Mesodermal cell (in vitro differentiated cells): ENCODE measurements at regions not wholly inside any gene's neighbourhood (a gene's known extent, or its start where the extent isn't known, plus 50 kb on each side); places are given as distances from the start of the nearest gene placed in this dataset.
"Not testable (repeated sequence)": the region's sequence is repeated elsewhere in the genome, so short reads cannot be mapped to it uniquely, and the experiment has no call there.

Source experiments
- H3K27ac ChIP-seq: 2 replicates; pipeline ENCODE4 v1.7.0; 2013; ENCODE audit warnings: mild to moderate bottlenecking, low read depth, low read length, moderate library complexity; ENCODE audit not compliant: severe bottlenecking
- H3K36me3 ChIP-seq: 2 replicates; pipeline ENCODE4 v1.7.1; 2013; ENCODE audit warnings: mild to moderate bottlenecking, low read length, moderate library complexity; ENCODE audit not compliant: control insufficient read depth, insufficient read depth
- H3K4me1 ChIP-seq: one replicate; pipeline ENCODE4 v1.7.1; 2013; ENCODE audit warnings: mild to moderate bottlenecking, low read length; ENCODE audit not compliant: insufficient read depth, control insufficient read depth, poor library complexity, severe bottlenecking
- H3K4me3 ChIP-seq: 2 replicates; pipeline ENCODE4 v1.7.0; 2013; ENCODE audit warnings: low read length, control low read depth, mild to moderate bottlenecking; ENCODE audit not compliant: insufficient read depth, poor library complexity, severe bottlenecking; ENCODE audit errors: extremely low read depth
- H3K9me3 ChIP-seq: 2 replicates; pipeline ENCODE4 v1.7.1; 2013; ENCODE audit warnings: mild to moderate bottlenecking, low read length, moderate library complexity; ENCODE audit not compliant: control insufficient read depth
- WGBS, 2 experiments: methylation state at CpG; one replicate each; pipeline ENCODE4 v1.1.5; 2013; ENCODE audit warnings: missing lambda C conversion rate in 2 of 2; ENCODE audit not compliant: insufficient coverage in 2 of 2; 5-methylcytosine and 5-hydroxymethylcytosine counted together

DNA sequence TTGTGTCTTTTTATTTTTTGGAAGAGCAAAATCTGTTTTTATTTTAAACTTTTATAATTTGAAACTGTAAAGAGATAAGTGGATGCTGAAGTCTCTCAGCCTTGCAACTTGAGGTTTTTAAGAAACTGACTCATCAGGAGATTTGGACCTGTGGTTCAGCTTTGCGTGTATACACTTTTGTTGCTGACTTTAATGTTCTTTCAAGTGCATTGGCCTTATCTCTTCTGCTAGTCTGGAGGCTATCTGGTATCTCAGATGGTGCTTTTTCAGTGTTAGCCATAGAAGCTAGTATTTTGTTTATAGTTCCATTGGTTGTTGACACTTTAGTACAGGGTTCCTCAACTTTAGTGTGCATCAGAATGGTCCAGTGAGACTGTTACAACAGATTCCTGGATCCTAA lies 504.0 kb upstream of the SPTLC3 start:
- Histone ChIP-seq H3K27ac (no peak overlapping the region), H3K9me3 (no peaks in the 10 kb centered on the region), H3K4me3 (no peak overlapping the region), H3K4me1 (no peaks in the 10 kb centered on the region), H3K36me3 (no peaks in the 10 kb centered on the region)
- WGBS, 2 experiments = 67 to 100% methylated on average over 1 of the region's 1 CpG

DNA sequence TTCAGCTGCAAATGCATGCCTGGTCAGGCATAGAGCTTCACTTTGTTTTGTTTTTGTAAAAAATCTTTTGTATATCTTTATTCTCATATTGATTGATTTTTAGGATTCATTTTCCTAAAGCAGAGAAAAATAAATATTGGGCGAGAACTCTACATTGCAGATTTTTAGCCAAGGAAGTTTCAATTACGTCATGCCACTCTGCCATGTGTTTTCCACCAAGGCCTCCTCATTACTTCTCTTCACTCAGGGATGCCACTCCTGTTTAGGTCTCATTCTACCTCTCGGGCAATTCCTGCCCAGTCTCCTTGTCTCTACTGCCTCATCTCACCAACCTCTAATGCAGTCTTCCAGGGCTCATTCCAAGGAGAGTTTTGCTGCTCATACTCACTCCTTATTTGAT lies 497.3 kb upstream of the SPTLC3 start:
- H3K4me3 ChIP-seq = no peak overlapping the region
- WGBS, 2 experiments = 86 to 89% methylated on average over 2 of the region's 3 CpGs

DNA sequence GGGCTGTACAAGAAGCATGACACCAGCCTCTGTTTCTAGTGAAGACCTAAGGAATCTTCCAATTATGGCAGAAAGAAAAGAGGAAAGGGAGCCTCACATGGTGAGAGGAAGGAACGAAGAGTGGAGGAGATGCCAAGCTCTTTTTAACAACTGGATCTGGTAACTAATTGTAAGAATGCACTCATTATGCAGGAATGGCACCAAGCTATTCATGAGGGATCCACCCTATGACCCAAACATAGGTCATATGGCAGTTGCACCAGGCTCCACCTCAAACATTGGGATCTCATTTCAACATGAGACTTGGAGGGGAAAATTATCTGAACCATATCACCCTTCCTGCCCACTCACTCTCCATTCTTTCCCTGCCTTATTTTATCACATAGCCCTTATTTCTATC lies 496.0 kb upstream of the SPTLC3 start:
- Histone ChIP-seq H3K4me3 (no peak overlapping the region), H3K36me3 (no peaks in the 10 kb centered on the region), H3K4me1 (no peaks in the 10 kb centered on the region), H3K27ac (no peak overlapping the region), H3K9me3 (no peaks in the 10 kb centered on the region)
- 60% methylated on average over 1 of the region's 1 CpG; no CpG with 5 or more reads in 1 of the 2 experiments for whole genome bisulfite sequencing, 2 experiments

More for the DNA sequence above, 497.3 kb upstream of the SPTLC3 start:
- no peaks in the 10 kb centered on the region for H3K36me3 ChIP-seq
- no peaks in the 10 kb centered on the region for H3K4me1 ChIP-seq
- no peak overlapping the region for H3K27ac ChIP-seq
- H3K9me3 ChIP-seq = no peaks in the 10 kb centered on the region

DNA sequence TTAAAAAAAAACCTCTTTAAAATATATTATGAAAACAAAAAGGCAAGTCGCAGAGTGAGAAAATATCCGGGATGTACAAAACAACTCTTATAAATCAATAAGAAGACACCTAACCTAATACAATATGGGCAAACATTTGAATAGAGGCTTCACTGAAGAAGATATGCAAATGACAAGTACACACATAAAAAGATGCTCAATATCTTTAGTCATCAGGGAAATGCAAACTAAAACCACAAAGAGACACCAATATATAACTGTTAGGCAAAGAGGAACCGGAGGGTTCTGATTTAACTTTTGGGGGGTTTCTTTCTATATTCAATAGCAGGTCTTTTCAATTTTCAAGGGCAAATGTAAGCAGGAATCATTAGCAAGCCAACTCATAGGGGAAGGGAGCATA lies 480.7 kb upstream of the SPTLC3 start:
- Histone ChIP-seq H3K4me3 (no peak overlapping the region), H3K27ac (no peak overlapping the region), H3K36me3 (no peaks in the 10 kb centered on the region), H3K4me1 (no peaks in the 10 kb centered on the region), H3K9me3 (no peaks in the 10 kb centered on the region)
- WGBS, 2 experiments = no CpG with 5 or more reads among the region's 3 CpGs

DNA sequence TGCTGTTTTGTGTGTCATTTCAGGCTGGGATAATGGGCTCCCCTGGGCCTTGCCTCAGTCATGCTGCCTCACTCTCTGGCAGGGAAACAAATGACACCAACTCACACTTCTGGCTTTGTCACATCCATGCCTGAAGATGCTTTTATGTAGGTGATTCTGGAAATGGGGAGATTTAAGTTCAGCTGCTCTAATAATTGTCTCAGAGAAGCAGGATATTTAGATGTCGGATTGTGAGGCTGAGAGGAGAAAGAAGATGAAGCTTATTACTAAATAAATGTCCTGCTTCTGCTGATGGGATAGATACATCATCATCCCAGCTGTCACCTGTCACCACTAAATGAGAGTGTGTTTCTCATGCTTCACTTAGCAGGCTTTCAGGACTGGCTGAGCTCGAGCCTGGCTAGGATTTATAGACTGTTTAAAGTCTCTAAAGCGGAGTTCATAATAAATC lies 480.2 kb upstream of the SPTLC3 start:
- 80 to 100% methylated on average over 1 of the region's 3 CpGs for WGBS, 2 experiments
- H3K36me3 ChIP-seq = no peaks in the 10 kb centered on the region
- H3K4me3 ChIP-seq = no peak overlapping the region
- H3K4me1 ChIP-seq = no peaks in the 10 kb centered on the region
- H3K9me3 ChIP-seq = no peaks in the 10 kb centered on the region
- no peak overlapping the region for H3K27ac ChIP-seq

DNA sequence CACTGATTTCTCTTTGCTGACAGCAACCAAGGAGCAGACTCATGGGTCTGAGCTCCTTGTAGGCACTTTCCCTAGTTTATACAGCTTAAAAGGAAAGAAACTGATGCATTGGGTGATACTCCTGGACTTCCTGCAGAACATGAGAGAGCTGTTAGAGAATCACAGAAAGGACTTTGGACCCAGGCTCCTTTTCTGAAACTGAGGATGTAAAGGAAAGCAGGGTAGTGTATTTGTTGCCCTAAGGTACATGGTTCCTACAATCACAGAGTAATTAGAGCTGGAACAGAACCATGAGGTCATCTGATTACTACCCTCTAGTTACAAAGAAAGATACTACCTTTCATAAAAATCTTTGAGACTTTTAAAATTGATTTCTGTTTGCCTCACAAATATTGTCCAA lies 477.1 kb upstream of the SPTLC3 start:
- Histone ChIP-seq H3K9me3 (no peaks in the 10 kb centered on the region), H3K36me3 (no peaks in the 10 kb centered on the region), H3K4me3 (no peak overlapping the region), H3K27ac (no peak overlapping the region), H3K4me1 (no peaks in the 10 kb centered on the region)

DNA sequence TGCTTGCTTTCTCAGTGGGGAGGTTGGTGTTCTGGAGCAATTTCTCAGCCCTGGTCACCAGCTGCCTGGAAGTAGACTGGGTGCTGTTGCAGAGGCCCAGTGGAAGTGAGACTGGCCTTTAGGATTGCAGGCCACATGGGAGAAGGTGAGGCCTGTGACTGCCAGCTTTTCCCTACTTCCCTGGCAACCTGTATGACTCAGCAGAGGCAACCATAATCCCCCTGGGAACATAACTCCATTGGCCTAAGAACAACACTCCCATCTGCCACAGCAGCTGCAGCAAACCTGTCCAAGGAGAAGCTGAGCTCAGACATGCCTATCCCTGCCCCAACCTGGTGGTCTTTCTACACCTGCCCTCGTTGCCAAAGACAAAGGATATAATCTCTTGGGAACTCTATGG lies 473.5 kb upstream of the SPTLC3 start:
- no peaks in the 10 kb centered on the region for H3K4me1 ChIP-seq
- no peak overlapping the region for H3K4me3 ChIP-seq
- no peaks in the 10 kb centered on the region for H3K9me3 ChIP-seq
- whole genome bisulfite sequencing, 2 experiments = 63 to 88% methylated on average over 1 of the region's 1 CpG
- no peak overlapping the region for H3K27ac ChIP-seq
- no peaks in the 10 kb centered on the region for H3K36me3 ChIP-seq

DNA sequence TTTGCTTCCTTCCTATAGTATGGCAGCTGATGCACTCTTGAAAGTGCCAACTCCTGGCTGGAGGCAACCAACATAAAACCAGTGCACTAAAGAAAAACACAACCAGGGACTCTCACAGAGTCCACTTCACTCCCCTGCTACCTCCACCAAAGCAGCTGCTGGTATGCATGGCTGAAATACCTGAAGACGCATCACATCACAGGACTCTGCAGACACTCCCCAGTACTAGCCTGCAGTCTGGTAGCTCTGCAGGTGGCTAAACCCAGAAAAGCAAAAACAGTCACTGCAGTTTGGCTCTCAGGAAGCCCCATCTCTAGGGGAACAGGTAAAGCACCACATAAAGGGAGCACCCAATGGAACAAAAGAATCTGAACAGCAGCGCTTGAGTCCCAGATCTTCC lies 473.0 kb upstream of the SPTLC3 start:
- H3K36me3 ChIP-seq = no peaks in the 10 kb centered on the region
- H3K4me3 ChIP-seq = no peak overlapping the region
- no peak overlapping the region for H3K27ac ChIP-seq
- 17 to 50% methylated on average over 1 of the region's 2 CpGs for WGBS, 2 experiments
- H3K9me3 ChIP-seq = no peaks in the 10 kb centered on the region
- H3K4me1 ChIP-seq = no peaks in the 10 kb centered on the region

DNA sequence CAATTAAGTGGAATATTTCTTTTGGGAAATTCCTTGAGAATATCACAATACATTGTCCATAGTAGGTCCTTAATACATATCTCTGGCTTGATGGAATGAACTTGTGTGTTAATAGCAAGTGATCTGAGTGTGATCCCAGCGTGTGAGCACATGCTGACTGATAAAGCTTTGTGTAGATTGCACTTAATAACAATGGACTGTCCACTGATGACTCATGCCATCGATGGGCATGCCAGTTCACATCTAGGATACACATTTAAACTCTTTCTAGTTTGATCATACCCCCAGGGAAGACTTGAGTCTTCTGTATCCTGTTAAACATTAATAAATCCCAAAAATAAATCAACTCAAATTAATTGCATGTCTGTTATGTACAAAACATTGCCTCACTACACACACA lies 454.3 kb upstream of the SPTLC3 start:
- H3K9me3 ChIP-seq = no peaks in the 10 kb centered on the region
- WGBS, 2 experiments = 90 to 100% methylated on average over 2 of the region's 2 CpGs
- no peaks in the 10 kb centered on the region for H3K4me1 ChIP-seq
- H3K4me3 ChIP-seq = no peak overlapping the region
- H3K36me3 ChIP-seq = no peaks in the 10 kb centered on the region
- no peak overlapping the region for H3K27ac ChIP-seq

DNA sequence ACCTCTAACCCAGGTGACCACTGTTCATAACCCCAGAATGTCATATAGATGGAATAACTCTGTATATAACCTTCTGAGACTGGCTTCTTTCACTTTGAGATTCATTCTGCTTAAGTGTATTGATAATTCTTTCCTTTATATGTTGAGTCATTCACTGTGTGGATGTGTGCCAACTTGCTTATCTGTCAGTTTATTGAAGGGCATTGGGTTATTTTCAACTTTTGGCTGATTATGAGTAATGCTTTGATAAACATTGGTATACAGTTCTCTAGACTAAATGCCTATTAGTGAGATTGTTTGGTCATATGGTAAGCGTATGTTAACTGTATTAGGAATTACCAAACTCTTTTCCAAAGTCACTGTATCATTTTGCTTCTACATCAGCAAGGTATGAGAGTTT lies 453.4 kb upstream of the SPTLC3 start:
- no peak overlapping the region for H3K27ac ChIP-seq
- no peaks in the 10 kb centered on the region for H3K9me3 ChIP-seq
- H3K4me3 ChIP-seq = no peak overlapping the region
- no peaks in the 10 kb centered on the region for H3K4me1 ChIP-seq
- H3K36me3 ChIP-seq = no peaks in the 10 kb centered on the region
- WGBS, 2 experiments = no CpG with 5 or more reads among the region's 1 CpG

DNA sequence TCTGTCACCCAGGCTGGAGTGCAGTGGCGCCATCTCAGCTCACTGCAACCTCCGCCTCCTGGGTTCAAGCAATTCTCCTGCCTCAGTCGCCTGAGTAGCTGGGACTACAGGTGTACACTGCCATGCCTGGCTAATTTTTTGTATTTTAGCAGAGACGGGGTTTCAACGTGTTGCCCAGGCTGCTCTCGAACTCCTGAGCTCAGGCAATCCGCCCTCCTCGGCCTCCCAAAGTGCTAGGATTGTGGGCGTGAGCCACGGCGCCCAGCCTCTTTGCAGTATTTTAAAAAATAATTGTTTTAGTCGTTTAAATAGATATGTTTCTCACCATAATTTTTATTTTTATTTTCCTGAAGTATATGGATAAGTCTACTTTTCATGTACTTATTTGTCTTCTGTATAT lies 452.9 kb upstream of the SPTLC3 start:
- WGBS, 2 experiments = 93 to 97% methylated on average over 6 to 8 of the region's 12 CpGs
- not testable (repeated sequence) for H3K9me3 ChIP-seq, H3K36me3 ChIP-seq, H3K4me3 ChIP-seq, H3K27ac ChIP-seq, H3K4me1 ChIP-seq

DNA sequence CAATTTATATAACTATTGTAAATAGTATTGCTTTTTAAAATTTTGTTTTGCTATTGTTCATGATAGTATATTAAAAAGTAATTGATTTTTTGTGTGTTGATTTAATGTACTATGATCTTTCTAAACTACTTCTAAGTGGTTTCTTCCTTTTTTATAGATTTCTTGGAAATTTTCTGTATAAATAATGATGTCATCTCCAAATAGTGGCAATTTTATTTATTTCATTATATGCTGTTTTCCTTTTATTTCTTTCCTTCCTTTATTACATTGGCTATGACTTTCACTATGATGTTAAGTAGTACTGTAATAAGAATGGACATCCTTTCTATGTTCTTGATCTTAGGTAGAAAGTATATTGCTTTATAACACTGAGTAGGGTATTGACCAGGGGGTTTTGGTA lies 451.5 kb upstream of the SPTLC3 start:
- Histone ChIP-seq H3K36me3 (no peaks in the 10 kb centered on the region), H3K9me3 (no peaks in the 10 kb centered on the region), H3K27ac (no peak overlapping the region), H3K4me1 (no peaks in the 10 kb centered on the region), H3K4me3 (no peak overlapping the region)
